K562 (cell line): ENCODE measurements at regions not wholly inside any gene's neighbourhood (a gene's known extent, or its start where the extent isn't known, plus 50 kb on each side); places are given as distances from the start of the nearest gene placed in this dataset.

Experiments used
- ATAC-seq: fragments of 200-7000 bp; cut with Tn5 transposase; 3 replicates; pipeline ENCODE4 v1.9.1; 2020; ENCODE audit warnings: moderate library complexity
- BruUV-seq: library from RNA; stranded (reverse); fragments of 400-500 nt; replicated peaks from 2 replicates; lab custom pipeline; 2021; lab: Mats Ljungman, UMichigan
- CTCF ChIA-PET: fragments of 300-600 bp; formaldehyde crosslinking; extraction: SDS; loops from one replicate; lab custom pipeline; 2021; ENCODE audit warnings: low intra/inter-chr PET ratio; lab: Yijun Ruan, JAX
- POLR2A ChIA-PET: fragments of 300-600, 350-650 bp; sonication (Branson Sonifier 250); formaldehyde crosslinking; extraction: SDS; loops from one replicate; lab custom pipeline; 2021; ENCODE audit warnings: antibody characterized with exemption, inconsistent platforms; lab: Yijun Ruan, JAX
- DNase-seq, 4 experiments: peaks; one replicate each; pipeline versions ENCODE4 v3.0.0 to v3.0.0-alpha.2; 2011 to 2018; ENCODE audit warnings: low spot score in 3 of 4, mixed read lengths in 3 of 4; ENCODE audit errors: extremely low read depth in 1 of 4
- FAIRE-seq: peaks from 2 replicates; lab custom pipeline; 2011; peaks lifted over from hg19 to GRCh38; lab: Jason Lieb, UNC
- H2AFZ ChIP-seq: 2 replicates; pipeline ENCODE4 v1.6.0; 2011; ENCODE audit warnings: low read depth, low read length, control low read depth, inconsistent platforms
- H3K27ac ChIP-seq: fragments of 200-600 bp; 3 replicates; pipeline ENCODE4 v1.8.0; 2011; ENCODE audit warnings: low read depth, mild to moderate bottlenecking, control low read depth, inconsistent platforms, low read length, moderate library complexity, mixed read lengths; ENCODE audit errors: extremely low read depth
- H3K27me3 ChIP-seq, 2 experiments: fragments of 300-600 bp in 1 of 2; 2 replicates in 1 of 2; 3 replicates in 1 of 2; pipeline versions ENCODE4 v1.6.0 to v1.8.0; 2011; ENCODE audit warnings: inconsistent platforms in 2 of 2, low read length in 2 of 2, mild to moderate bottlenecking in 1 of 2, mixed read lengths in 1 of 2, moderate library complexity in 1 of 2; ENCODE audit not compliant: control insufficient read depth in 2 of 2, insufficient read depth in 2 of 2
- H3K36me3 ChIP-seq: fragments of 300-600 bp; 3 replicates; pipeline ENCODE4 v1.8.0; 2011; ENCODE audit warnings: mild to moderate bottlenecking, low read length, inconsistent platforms; ENCODE audit not compliant: control insufficient read depth, insufficient read depth
- H3K4me1 ChIP-seq, 2 experiments: fragments of 200-600 bp in 1 of 2; replicated peaks in 1 of 2; 2 replicates in 1 of 2; 3 replicates in 1 of 2; pipeline versions ENCODE4 v1.5.1 to v1.8.0; 2011; ENCODE audit warnings: inconsistent platforms in 2 of 2, low read length in 2 of 2, mild to moderate bottlenecking in 1 of 2, mixed read lengths in 1 of 2, moderate library complexity in 1 of 2; ENCODE audit not compliant: control insufficient read depth in 2 of 2, insufficient read depth in 2 of 2
- H3K4me2 ChIP-seq: 2 replicates; pipeline ENCODE4 v1.6.1; 2011; ENCODE audit warnings: low read length, control low read depth, inconsistent platforms, mixed read lengths; ENCODE audit not compliant: insufficient read depth
- H3K4me3 ChIP-seq: fragments of 200-600 bp; sonication (generic), shearing (Covaris generic); 2 replicates; pipeline ENCODE4 v1.5.1; 2016; ENCODE audit warnings: control low read depth, inconsistent platforms
- H3K79me2 ChIP-seq: fragments of 200-600 bp; 3 replicates; pipeline ENCODE4 v1.8.0; 2011; ENCODE audit warnings: low read length, inconsistent platforms; ENCODE audit not compliant: control insufficient read depth, insufficient read depth
- H3K9ac ChIP-seq, 2 experiments: 2 replicates each; pipeline versions ENCODE4 v1.6.0 to v1.6.1; 2011; ENCODE audit warnings: low read depth in 2 of 2, low read length in 2 of 2, control low read depth in 1 of 2, inconsistent platforms in 1 of 2, mild to moderate bottlenecking in 1 of 2, mixed read lengths in 1 of 2; ENCODE audit not compliant: insufficient read depth in 1 of 2
- H3K9me1 ChIP-seq: one replicate; pipeline ENCODE4 v1.6.0; 2011; ENCODE audit warnings: inconsistent platforms, mild to moderate bottlenecking, low read length, moderate library complexity; ENCODE audit not compliant: control insufficient read depth, insufficient read depth
- H3K9me3 ChIP-seq: replicated peaks from 2 replicates; pipeline ENCODE4 v1.5.1; 2011; ENCODE audit warnings: low read depth, low read length, inconsistent platforms; ENCODE audit not compliant: control insufficient read depth, insufficient read depth
- H4K20me1 ChIP-seq: replicated peaks from 2 replicates; pipeline ENCODE4 v1.6.1; 2011; ENCODE audit warnings: low read length, inconsistent platforms, mixed read lengths; ENCODE audit not compliant: control insufficient read depth, insufficient read depth
- ETV6 ChIP-seq, 3 experiments: fragments of 150-350 bp in 1 of 3; sonication (generic) in 1 of 3; formaldehyde crosslinking in 1 of 3; IDR thresholded peaks; 2 replicates each; pipeline versions ENCODE4 v1.6.1 to v1.8.0; 2014 to 2022; ENCODE audit warnings: borderline replicate concordance in 2 of 3, low read depth in 2 of 3, antibody characterized with exemption in 1 of 3, low read length in 1 of 3, mild to moderate bottlenecking in 1 of 3, missing genetic modification reagents in 1 of 3
- SNAPC5 ChIP-seq: fragments of 250-450 bp; sonication (Bioruptor Pico); IDR thresholded peaks from 2 replicates; pipeline ENCODE4 v1.8.0; 2021; ENCODE audit warnings: moderate library complexity, mild to moderate bottlenecking, inconsistent platforms
- ZNF407 ChIP-seq: fragments of 450-650 bp; IDR thresholded peaks from 2 replicates; pipeline ENCODE4 v1.6.1; 2016; ENCODE audit warnings: low read depth
- WGBS: fragments of 100-300 bp; shearing (Covaris generic); methylation state at CpG from one replicate; pipeline ENCODE4 v1.1.6; 2016; ENCODE audit warnings: low coverage, mixed read lengths; ENCODE audit not compliant: insufficient coverage; ENCODE audit errors: missing lambda C conversion rate; 5-methylcytosine and 5-hydroxymethylcytosine counted together
- in situ Hi-C: fragments of 300-500 bp; cut with MboI; formaldehyde crosslinking; loops from 4 replicates; pipeline ENCODE4 v1.15.0; 2018; ENCODE audit warnings: inconsistent platforms, mixed read lengths
- intact Hi-C: fragments of 100-400 bp; cut with micrococcal nuclease; formaldehyde crosslinking; loops from 2 replicates; pipeline ENCODE4 v1.14.2; 2022

GRCh38 chr12:74259199-74259598 lies 278.4 kb upstream of the ATXN7L3B start:
- 85% methylated on average over 1 of the region's 1 CpG for WGBS
- Histone ChIP-seq H4K20me1 (no peaks in the 10 kb centered on the region), H3K9me3 (no peaks in the 10 kb centered on the region), H2AFZ (no peak overlapping the region), H3K9ac (no peak overlapping the region), H3K27me3 (no peaks in the 10 kb centered on the region), H3K4me2 (no peak overlapping the region), H3K36me3 (peaks cover 7% of the 10 kb centered on the region), H3K27ac (no peak overlapping the region), H3K79me2 (peaks cover 9% of the 10 kb centered on the region; the same call in 2 of the 3 replicates), H3K9me1 (no peaks in the 10 kb centered on the region), H3K4me1 (no peaks in the 10 kb centered on the region), H3K4me3 (no peak overlapping the region)
- TF ChIP-seq SNAPC5 (CRISPR knock-in tag) (no peak), ZNF407 (no peak), ETV6 (IDR thresholded peaks at IDR 0.05; ENCODE audit: borderline replicate concordance in 1 of 2, low read depth in 2 of 2, low read length in 1 of 2) (no peak), ETV6 (CRISPR knock-in tag; IDR thresholded peaks at IDR 0.05; ENCODE audit: borderline replicate concordance) (no peak)
- DNase-seq (no peak), FAIRE-seq (no peak), ATAC-seq (no peak)
- intact Hi-C loops (no loop called here), in situ Hi-C loops (no loop called here)
- POLR2A ChIA-PET, result no interaction called here
- CTCF ChIA-PET, result no interaction called here
- no TSS peak for BruUV-seq
